Tibial nerve (tissue), 4 donors: ENCODE measurements at regions not wholly inside any gene's neighbourhood (a gene's known extent, or its start where the extent isn't known, plus 50 kb on each side); places are given as distances from the start of the nearest gene placed in this dataset.
"Not testable (repeated sequence)": the region's sequence is repeated elsewhere in the genome, so short reads cannot be mapped to it uniquely, and the experiment has no call there.

Experiments
- DNase-seq, 2 donors: peaks; one replicate each; pipeline ENCODE4 v3.0.0-alpha.2; 2019; ENCODE audit warnings: low spot score in 2 of 2
- H3K27ac ChIP-seq, 4 donors: fragments of 200-600 bp; sonication (generic) in 3 of 4; one replicate each; pipeline ENCODE4 v1.5.1; 2017 to 2019; ENCODE audit warnings: mild to moderate bottlenecking in 1 of 4
- H3K27me3 ChIP-seq, 2 donors: fragments of 200-600 bp; sonication (generic) in 1 of 2; one replicate each; pipeline versions ENCODE4 v1.5.1 to v1.6.0; 2017 to 2019
- H3K36me3 ChIP-seq, 3 donors: fragments of 200-600 bp; sonication (generic); one replicate each; pipeline ENCODE4 v1.5.1; 2018 to 2019
- H3K4me1 ChIP-seq, 4 donors: fragments of 200-600 bp; sonication (generic) in 3 of 4; one replicate each; pipeline ENCODE4 v1.5.1; 2017 to 2019
- H3K4me3 ChIP-seq, 4 donors: fragments of 200-600 bp; sonication (generic) in 3 of 4; one replicate each; pipeline ENCODE4 v1.5.1; 2017 to 2019; ENCODE audit warnings: mild to moderate bottlenecking in 1 of 4, moderate library complexity in 1 of 4
- H3K9me3 ChIP-seq, 4 donors: fragments of 200-600 bp; sonication (generic) in 3 of 4; one replicate each; pipeline ENCODE4 v1.5.1; 2017 to 2019
- WGBS, 2 donors: methylation state at CpG; one replicate each; pipeline ENCODE4 v1.1.5; 2018; 5-methylcytosine and 5-hydroxymethylcytosine counted together

DNA sequence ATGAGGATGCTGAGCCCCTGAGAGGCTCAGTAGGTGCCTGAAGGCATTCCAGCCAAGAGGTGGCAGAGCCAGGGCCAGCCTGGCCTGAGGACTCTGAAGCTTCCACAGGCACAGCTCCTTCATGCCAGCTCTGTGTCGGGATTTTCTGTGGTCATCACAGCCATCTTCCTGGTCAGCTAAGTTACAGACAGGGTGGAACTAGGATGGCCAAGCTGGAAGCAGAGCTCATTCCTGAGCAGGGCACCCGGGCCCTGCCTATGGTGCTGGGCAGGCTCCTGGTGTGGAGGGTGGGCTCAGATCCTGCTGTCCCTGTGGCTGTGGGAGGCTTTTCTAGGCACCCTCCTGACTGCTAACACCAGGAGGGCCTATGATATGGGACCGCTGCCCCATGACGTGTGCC lies 2882.3 kb downstream of the RPIA start:
- H3K27me3 ChIP-seq, H3K4me1 ChIP-seq, H3K4me3 ChIP-seq, DNase-seq, H3K9me3 ChIP-seq, H3K36me3 ChIP-seq, H3K27ac ChIP-seq: not testable (repeated sequence)
- 92 to 93% methylated on average over 2 to 3 of the region's 4 CpGs for WGBS, 2 donors

DNA sequence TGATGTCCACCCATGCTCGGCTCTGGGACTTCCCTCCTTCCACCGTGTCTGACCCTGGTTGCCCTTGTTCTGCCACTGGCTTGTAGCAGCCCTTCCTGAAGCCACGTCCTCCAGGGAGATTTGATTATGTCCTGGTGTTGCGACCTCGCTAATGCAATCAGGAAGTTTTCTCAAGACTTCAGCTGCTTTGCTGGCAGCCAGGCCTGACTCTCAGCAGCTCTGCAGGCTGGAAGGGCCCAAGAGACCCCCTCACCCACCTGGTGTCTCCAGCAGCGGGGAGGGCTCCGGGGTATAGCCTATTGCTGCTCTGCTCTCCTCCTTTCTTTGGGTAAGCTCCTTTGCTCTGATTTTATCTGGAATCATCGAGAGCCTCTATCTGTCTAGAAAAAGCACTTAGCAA lies 2882.8 kb downstream of the RPIA start:
- H3K27ac ChIP-seq, H3K9me3 ChIP-seq, DNase-seq, H3K4me1 ChIP-seq, H3K27me3 ChIP-seq, H3K36me3 ChIP-seq, H3K4me3 ChIP-seq: not testable (repeated sequence)
- WGBS, 2 donors, result 78 to 82% methylated on average over 5 to 6 of the region's 8 CpGs

DNA sequence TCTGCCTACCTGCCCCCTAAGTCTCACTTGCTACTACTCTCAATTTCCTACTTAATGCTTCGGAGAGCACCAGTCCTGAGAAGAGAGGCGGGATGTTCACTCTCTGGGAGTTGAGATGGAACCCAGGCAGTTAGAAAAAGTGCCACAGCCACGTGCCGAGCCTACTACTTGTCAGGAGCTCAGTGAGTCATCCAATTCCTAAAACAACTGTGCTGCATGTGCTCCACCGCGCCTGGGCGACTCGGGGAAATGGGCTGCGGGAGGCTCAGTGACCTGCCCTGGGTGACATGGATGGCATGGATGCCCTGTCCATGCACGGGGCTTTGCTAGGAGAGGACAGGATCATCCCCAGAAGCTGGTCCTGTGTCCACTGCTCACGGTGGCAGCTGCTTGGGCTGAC lies 2884.2 kb downstream of the RPIA start:
- 73 to 78% methylated on average over 11 of the region's 11 CpGs for WGBS, 2 donors
- not testable (repeated sequence) for H3K27me3 ChIP-seq, H3K27ac ChIP-seq, H3K4me3 ChIP-seq, H3K36me3 ChIP-seq, DNase-seq, H3K9me3 ChIP-seq, H3K4me1 ChIP-seq

DNA sequence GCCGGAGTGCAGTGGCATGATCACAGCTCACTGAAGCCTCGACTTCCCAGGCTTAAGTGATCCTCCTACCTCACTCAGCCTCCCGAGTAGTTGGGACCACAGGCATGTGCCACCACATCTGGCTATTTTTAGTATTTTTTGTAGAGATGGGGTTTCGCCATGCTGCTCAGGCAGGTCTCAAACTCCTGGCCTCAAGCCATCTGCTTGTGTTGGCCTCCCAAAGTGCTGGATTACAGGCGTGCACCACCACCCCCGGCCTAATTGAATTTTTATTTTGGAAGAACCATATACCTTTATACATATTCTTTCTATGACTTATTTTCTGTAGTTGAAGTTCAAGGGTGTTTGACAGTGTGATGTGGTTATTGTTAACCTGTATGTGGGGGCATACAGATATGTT lies 2885.9 kb downstream of the RPIA start:
- H3K9me3 ChIP-seq, DNase-seq, H3K4me3 ChIP-seq, H3K4me1 ChIP-seq, H3K27ac ChIP-seq, H3K36me3 ChIP-seq, H3K27me3 ChIP-seq: not testable (repeated sequence)
- 69 to 77% methylated on average over 6 of the region's 6 CpGs for WGBS, 2 donors

DNA sequence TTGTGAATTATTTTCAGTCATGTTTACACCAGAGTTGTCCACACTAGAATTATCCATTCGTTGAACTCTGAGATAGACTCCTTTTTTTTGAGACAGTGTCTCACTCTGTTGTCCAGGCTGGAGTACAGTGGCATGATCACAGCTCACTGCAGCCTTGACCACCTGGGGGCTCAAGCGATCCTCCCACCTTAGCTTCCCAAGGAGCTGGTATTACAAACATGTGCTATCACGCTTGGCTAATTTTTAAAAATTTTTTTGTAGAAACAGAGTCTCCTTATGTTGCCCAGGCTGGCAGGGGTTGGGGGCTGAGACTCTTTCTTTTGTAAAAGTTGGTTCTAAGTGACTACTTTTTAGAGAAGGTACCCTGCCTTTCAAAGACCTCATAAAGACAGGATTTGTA lies 2887.2 kb downstream of the RPIA start:
- H3K27me3 ChIP-seq, DNase-seq, H3K4me1 ChIP-seq, H3K27ac ChIP-seq, H3K4me3 ChIP-seq, H3K36me3 ChIP-seq: not testable (repeated sequence)
- 59 to 72% methylated on average over 3 of the region's 3 CpGs for whole genome bisulfite sequencing, 2 donors
- peaks cover 0 to 10% (median 0%) of the 10 kb centered on the region in 4 donors for H3K9me3 ChIP-seq

DNA sequence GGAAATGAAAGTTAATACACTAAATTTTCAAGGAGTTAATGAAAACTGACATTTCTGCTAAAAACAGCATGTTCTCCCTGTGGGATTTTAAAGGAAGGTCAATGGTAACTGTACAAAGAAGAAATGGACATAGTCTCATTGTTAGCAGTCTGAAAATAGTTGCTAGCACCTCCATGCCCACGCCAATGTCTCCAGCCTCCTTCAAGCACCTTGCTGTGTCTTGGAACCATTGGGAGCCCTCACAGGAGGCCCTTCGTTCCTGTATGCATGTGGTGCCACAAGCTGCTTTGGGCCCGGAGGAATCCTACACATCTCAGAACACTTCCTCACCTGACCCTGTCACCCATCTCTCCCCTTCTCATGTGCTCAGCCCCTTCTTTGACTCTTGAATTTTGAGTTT lies 2888.1 kb downstream of the RPIA start:
- not testable (repeated sequence) for H3K4me3 ChIP-seq, H3K36me3 ChIP-seq, H3K4me1 ChIP-seq, H3K27ac ChIP-seq, DNase-seq, H3K27me3 ChIP-seq
- H3K9me3 ChIP-seq, result peaks cover 0 to 18% (median 0%) of the 10 kb centered on the region in 4 donors
- WGBS, 2 donors, result 55 to 68% methylated on average over 3 of the region's 3 CpGs

DNA sequence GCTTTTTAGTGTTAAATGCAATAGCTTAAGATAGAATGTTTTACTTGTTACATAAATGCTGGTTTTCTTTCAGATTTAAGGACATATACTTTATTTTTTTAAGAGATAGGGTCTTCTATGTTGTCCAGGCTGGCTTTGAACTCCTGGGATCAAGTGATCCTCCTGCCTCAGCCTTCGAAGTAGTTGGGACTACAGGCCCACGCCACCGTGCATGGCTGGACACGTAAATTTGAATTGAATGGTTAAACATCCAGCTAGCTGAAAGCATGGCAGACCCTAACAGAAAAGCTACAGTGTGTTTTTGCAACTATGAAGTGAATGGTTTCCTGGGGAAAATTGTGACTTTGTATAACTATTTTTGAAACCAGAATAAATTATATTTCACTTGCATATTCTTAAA lies 2888.6 kb downstream of the RPIA start:
- not testable (repeated sequence) for H3K27ac ChIP-seq, H3K27me3 ChIP-seq, H3K4me3 ChIP-seq, H3K36me3 ChIP-seq, H3K4me1 ChIP-seq, DNase-seq
- 74 to 76% methylated on average over 4 of the region's 4 CpGs for WGBS, 2 donors
- peaks cover 0 to 21% (median 0%) of the 10 kb centered on the region in 4 donors for H3K9me3 ChIP-seq

DNA sequence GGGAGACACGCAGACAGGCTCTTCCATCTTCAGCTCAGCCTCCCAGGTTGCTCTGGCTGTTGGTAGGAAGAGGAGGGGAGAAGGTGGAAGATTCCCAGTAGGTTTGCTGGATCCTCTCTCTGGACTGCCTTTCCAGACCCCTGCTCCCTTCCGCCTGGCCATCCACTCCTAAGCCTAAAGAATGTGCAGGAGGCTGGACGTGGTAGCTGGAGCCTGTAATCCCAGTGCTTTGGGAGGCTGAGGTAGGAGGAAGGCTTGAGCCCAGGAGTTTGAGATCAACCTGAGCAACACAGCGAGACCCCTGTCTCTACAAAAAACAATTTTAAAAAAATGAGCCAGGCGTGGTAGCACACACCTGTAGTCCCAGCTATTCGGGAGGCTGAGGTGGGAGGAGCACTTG lies 2895.6 kb downstream of the RPIA start:
- not testable (repeated sequence) for H3K27me3 ChIP-seq, H3K4me3 ChIP-seq, H3K36me3 ChIP-seq, H3K4me1 ChIP-seq, H3K27ac ChIP-seq, DNase-seq
- peaks cover 0 to 46% (median 0%) of the 10 kb centered on the region in 4 donors for H3K9me3 ChIP-seq
- 75 to 79% methylated on average over 6 of the region's 6 CpGs for WGBS, 2 donors

DNA sequence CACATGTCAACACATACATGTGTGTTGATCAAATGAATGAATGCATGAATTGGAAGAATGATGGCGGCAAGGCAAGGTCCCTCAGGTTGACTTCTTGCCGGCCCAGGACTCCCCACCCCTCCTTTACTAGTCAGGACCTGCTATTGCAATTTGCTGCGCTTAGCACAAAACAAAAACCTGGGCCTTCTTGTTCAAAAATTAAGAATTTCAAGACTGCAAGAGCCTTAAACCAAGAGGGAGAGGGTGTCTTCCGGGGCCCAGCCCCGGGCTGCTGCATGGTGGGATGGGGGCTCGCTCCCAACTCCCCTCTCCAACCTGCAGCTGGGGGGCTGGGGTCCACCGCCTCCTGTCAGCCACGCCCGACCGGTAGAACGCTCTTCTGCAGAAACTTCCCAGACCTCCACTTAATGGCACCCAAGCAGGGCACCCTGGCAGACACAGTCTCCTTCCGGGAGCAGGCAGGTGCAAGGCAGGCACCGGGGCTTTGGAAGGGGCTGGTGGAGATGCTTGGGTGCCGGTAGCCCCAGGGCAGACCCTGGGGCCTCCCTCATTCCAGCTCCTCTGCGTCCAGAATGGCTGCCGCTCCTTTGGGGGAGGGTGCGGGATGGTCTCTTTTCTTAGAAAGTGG lies 2896.5 kb downstream of the RPIA start:
- H3K27ac ChIP-seq, H3K36me3 ChIP-seq, DNase-seq, H3K27me3 ChIP-seq, H3K4me3 ChIP-seq, H3K4me1 ChIP-seq: not testable (repeated sequence)
- 92% methylated on average over 17 of the region's 17 CpGs for WGBS, 2 donors
- peaks cover 0 to 44% (median 0%) of the 10 kb centered on the region in 4 donors for H3K9me3 ChIP-seq

DNA sequence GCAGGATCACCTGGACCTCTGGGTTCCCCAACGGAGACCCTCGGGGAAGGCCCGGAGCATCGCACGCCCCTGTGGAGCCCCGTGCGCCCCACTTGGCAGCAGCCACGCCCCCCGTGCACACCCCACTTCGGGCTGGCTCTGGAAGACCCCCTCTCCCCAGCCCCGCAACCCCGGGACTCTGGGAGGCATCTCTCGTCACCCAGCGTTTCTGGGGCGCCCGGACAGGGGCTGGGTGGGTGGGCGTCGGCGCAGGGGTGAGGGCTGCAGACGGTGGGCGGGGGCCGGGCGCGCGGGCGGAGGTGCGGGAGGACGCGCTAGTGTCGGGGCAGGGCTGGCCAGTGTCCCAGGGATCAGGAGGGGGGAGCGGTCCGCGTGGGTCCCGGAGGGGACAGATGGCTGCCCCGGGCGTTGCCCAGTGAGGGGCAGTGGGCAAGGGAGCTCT lies 2897.3 kb downstream of the RPIA start:
- H3K27ac ChIP-seq, H3K36me3 ChIP-seq, DNase-seq, H3K27me3 ChIP-seq, H3K4me1 ChIP-seq, H3K4me3 ChIP-seq: not testable (repeated sequence)
- H3K9me3 ChIP-seq, result peaks cover 0 to 37% (median 0%) of the 10 kb centered on the region in 4 donors
- 86 to 93% methylated on average over 36 of the region's 36 CpGs for WGBS, 2 donors

DNA sequence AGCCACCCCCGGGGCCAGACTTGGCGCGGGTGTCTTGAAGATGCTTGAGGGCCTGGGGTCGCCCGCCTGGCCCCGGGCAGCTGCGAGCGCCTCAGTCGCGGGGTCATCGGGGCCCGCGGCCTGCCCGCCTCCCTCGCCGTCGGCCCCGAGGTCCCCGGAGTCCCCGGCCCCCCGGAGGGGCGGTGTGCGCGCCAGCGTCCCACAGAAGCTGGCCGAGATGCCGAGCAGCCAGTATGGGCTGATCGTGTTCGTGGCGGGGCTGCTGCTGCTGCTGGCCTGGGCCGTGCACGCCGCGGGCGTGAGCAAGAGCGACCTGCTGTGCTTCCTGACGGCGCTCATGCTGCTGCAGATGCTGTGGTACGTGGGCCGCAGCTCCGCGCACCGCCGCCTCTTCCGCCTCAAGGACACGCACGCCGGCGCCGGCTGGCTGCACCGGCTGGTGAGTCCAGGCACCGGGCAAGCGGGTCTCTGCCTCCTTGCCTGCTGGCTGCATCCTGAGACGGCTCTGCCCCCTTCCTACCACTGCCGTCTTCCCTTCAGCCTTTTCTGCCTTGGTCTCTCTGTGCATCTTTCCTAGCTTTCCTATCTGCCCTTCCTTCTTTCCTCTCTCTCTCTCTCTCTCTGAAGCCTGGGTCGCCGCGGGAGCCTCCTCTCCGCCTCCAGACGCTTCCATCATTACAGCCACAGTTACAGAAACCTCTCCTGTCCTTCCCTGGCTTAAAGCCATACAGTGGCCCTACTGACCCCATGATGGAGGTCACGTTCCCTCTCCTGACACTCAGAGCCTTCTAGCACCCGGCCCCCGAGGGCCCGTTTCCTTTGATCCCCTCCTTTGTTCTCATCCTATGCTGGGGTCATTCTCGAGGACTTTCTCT lies 2898.2 kb downstream of the RPIA start:
- H3K4me1 ChIP-seq, DNase-seq, H3K36me3 ChIP-seq, H3K4me3 ChIP-seq, H3K27me3 ChIP-seq, H3K27ac ChIP-seq: not testable (repeated sequence)
- WGBS, 2 donors, result 25 to 61% methylated on average over 46 to 62 of the region's 65 CpGs
- peaks cover 0 to 31% (median 0%) of the 10 kb centered on the region in 4 donors for H3K9me3 ChIP-seq

DNA sequence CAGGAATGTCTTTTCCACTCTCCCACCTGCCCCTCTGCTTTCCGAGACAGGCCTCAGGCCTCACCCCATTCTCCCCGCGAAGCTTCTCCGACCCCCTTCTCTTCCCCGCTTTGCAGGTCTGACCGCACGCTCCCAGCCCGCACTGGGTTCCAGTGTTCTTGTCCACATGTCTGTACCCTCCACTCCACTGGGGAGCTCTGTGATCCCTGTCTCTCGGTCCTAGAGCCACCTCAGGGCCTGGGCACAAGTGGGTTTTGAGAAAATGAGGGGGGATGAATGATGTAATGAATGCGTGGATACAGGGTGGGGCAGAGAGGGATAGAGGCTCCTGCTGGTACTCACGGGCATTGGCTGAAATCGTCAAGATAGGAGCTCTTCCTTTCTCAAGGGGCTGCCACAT lies 2898.9 kb downstream of the RPIA start:
- not testable (repeated sequence) for H3K4me1 ChIP-seq, H3K27me3 ChIP-seq, DNase-seq, H3K27ac ChIP-seq, H3K36me3 ChIP-seq, H3K4me3 ChIP-seq
- peaks cover 0 to 30% (median 0%) of the 10 kb centered on the region in 4 donors for H3K9me3 ChIP-seq
- WGBS, 2 donors, result 86 to 93% methylated on average over 12 of the region's 12 CpGs

DNA sequence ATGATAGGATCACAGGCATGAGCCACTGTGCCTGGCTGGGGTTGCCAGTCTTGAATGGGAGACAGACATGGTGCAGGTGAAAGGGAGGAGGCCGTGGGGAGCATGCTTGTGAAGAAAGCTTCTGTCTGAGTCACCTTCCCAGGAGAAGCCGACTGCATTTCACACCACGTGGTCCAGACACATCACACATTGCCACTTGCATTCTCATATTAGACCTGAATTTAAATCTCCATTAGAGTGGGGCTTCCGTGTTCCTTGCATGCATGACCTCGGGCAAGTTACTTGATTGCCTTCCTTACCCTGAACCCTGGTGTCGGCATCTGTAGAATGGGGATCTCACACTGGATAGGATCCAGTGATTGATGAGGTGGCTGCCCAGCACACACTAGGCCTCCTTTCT lies 2899.6 kb downstream of the RPIA start:
- not testable (repeated sequence) for DNase-seq, H3K27ac ChIP-seq, H3K36me3 ChIP-seq, H3K27me3 ChIP-seq, H3K4me1 ChIP-seq, H3K4me3 ChIP-seq
- H3K9me3 ChIP-seq, result peaks cover 0 to 29% (median 0%) of the 10 kb centered on the region in 4 donors
- WGBS, 2 donors, result 76 to 87% methylated on average over 6 of the region's 6 CpGs

DNA sequence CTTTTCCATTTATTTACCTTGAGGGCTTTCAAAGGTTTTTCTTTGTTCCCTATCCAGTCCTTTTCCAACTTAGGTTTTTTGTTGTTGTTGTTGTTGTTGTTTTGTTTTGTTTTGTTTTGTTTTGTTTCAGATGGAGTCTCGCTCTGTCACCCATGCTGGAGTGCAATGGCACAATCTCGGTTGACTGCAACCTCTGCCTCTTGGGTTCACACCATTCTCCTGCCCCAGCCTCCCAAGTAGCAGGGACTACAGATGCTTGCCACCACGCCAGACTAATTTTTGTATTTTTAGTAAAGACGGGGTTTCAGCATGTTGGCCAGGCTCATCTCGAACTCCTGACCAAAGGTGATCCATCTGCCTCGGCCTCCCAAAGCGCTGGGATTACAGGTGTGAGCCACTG lies 2906.0 kb downstream of the RPIA start:
- not testable (repeated sequence) for H3K4me3 ChIP-seq, H3K9me3 ChIP-seq, H3K4me1 ChIP-seq, DNase-seq, H3K27ac ChIP-seq, H3K27me3 ChIP-seq, H3K36me3 ChIP-seq
- WGBS, 2 donors, result 76 to 81% methylated on average over 7 of the region's 7 CpGs
